Sigmoid colon (tissue), 4 donors: ENCODE measurements at regions not wholly inside any gene's neighbourhood (a gene's known extent, or its start where the extent isn't known, plus 50 kb on each side); places are given as distances from the start of the nearest gene placed in this dataset.

Experiments used
- EP300 ChIP-seq, 4 donors: sonication (generic); formaldehyde crosslinking; IDR thresholded peaks; one replicate each; pipeline ENCODE4 v1.6.1; 2017; ENCODE audit warnings: antibody characterized with exemption in 4 of 4
- POLR2A ChIP-seq, 2 donors: fragments of 450-650 bp; IDR thresholded peaks; one replicate each; pipeline ENCODE4 v1.6.1; 2016; ENCODE audit warnings: antibody characterized with exemption in 2 of 2, mild to moderate bottlenecking in 2 of 2, moderate library complexity in 2 of 2
- POLR2AphosphoS5 ChIP-seq, 4 donors: sonication (generic); formaldehyde crosslinking; IDR thresholded peaks; one replicate each; pipeline ENCODE4 v1.6.1; 2017; ENCODE audit warnings: antibody characterized with exemption in 4 of 4
- TF ChIP-seq, protein P1 (sequence below), 4 experiments: fragments of 450-650 bp in 3 of 4; fragments of 200-600 bp in 1 of 4; IDR thresholded peaks; one replicate each; pipeline ENCODE4 v1.5.1; 2016 to 2019; ENCODE audit warnings: antibody characterized with exemption in 4 of 4, mild to moderate bottlenecking in 3 of 4, moderate library complexity in 2 of 4

DNA sequence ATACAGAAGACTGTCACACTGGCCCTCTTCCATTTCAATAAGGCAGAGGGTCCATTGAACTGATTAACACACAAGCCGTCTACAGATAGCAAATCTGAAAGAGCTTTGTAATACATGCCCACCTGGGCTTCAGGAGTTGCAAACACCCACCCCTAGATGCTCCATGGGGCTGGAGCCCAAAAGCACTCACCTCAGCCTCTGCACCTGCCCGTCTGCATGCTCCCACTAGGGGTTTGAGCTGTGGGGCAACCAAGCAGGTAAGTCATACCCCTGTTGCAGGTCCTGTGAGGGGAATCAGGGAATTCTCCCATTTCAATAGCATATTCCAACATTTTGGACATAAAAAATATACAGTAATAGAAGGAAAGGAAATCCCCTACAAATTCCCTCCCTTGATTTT is 243.0 kb upstream of the KCNIP4 start:
- TF ChIP-seq POLR2A (IDR thresholded peaks at IDR 0.05), result no peak
- TF ChIP-seq EP300 (IDR thresholded peaks at IDR 0.05), result no peak
- TF ChIP-seq, protein P1, sequence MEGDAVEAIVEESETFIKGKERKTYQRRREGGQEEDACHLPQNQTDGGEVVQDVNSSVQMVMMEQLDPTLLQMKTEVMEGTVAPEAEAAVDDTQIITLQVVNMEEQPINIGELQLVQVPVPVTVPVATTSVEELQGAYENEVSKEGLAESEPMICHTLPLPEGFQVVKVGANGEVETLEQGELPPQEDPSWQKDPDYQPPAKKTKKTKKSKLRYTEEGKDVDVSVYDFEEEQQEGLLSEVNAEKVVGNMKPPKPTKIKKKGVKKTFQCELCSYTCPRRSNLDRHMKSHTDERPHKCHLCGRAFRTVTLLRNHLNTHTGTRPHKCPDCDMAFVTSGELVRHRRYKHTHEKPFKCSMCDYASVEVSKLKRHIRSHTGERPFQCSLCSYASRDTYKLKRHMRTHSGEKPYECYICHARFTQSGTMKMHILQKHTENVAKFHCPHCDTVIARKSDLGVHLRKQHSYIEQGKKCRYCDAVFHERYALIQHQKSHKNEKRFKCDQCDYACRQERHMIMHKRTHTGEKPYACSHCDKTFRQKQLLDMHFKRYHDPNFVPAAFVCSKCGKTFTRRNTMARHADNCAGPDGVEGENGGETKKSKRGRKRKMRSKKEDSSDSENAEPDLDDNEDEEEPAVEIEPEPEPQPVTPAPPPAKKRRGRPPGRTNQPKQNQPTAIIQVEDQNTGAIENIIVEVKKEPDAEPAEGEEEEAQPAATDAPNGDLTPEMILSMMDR (IDR thresholded peaks at IDR 0.05), result no peak
- no peak for TF ChIP-seq POLR2AphosphoS5 (IDR thresholded peaks at IDR 0.05)
